ENCODE measurements at regions not wholly inside any gene's neighbourhood (a gene's known extent, or its start where the extent isn't known, plus 50 kb on each side); places are given as distances from the start of the nearest gene placed in this dataset.

GRCh38 chr13:85230691-85231093 lies 568.5 kb downstream of the SLITRK6 start:
- H4K20me1 ChIP-seq (ENCODE audit: control insufficient read depth, insufficient read depth, low read length, poor library complexity, severe bottlenecking): no peaks in the 10 kb centered on the region
- no peak for DNase-seq

GRCh38 chr13:85228692-85229091 lies 570.5 kb downstream of the SLITRK6 start:
- no peak overlapping the region for H3K4me3 Mint-ChIP-seq
- TF ChIP-seq EZH2 (IDR thresholded peaks at IDR 0.05; ENCODE audit: borderline replicate concordance, insufficient read depth, low read depth, low read length, poor library complexity, severe bottlenecking) (no peak), CTCF (IDR thresholded peaks at IDR 0.05) (no peak)
- no peak overlapping the region for H3K4me2 ChIP-seq (replicated peaks; ENCODE audit: low read depth, low read length, poor library complexity, severe bottlenecking)
- ATAC-seq (ENCODE audit: low read depth): no peak
- H3K27me3 Mint-ChIP-seq: no peaks in the 10 kb centered on the region
- H3K9me3 Mint-ChIP-seq (ENCODE audit: insufficient read depth): peaks cover 2% of the 10 kb centered on the region
- DNase-seq: no peak
- POLR2A ChIA-PET: no interaction called here
- no peak overlapping the region for H3K9ac ChIP-seq (ENCODE audit: low read length)
- peaks cover 0 to 2% (median 0%) of the 10 kb centered on the region in 3 donors for H3K9me3 ChIP-seq (ENCODE audit: control extremely low read depth in 1 of 3, control insufficient read depth in 2 of 3, insufficient read depth in 1 of 3, low read length in 2 of 3)
- H3K79me2 ChIP-seq (ENCODE audit: control insufficient read depth, insufficient read depth, low read length): no peaks in the 10 kb centered on the region
- H2AFZ ChIP-seq (ENCODE audit: insufficient read depth, low read depth, low read length, poor library complexity, severe bottlenecking): no peak overlapping the region
- no peaks in the 10 kb centered on the region for H3K27me3 ChIP-seq (replicated peaks in 1 of 4; ENCODE audit: control extremely low read depth in 1 of 4, control insufficient read depth in 3 of 4, insufficient read depth in 4 of 4, low read length in 3 of 4)
- no peaks in the 10 kb centered on the region for H4K20me1 ChIP-seq (ENCODE audit: control insufficient read depth, insufficient read depth, low read length, poor library complexity, severe bottlenecking)
- H3K4me1 ChIP-seq (ENCODE audit: control insufficient read depth in 2 of 2, insufficient read depth in 2 of 2, low read length in 2 of 2): no peaks in the 10 kb centered on the region
- CTCF ChIA-PET: no interaction called here
- intact Hi-C loops (cut with micrococcal nuclease): no loop called here
- no CpG with 5 or more reads among the region's 2 CpGs for WGBS (ENCODE audit: insufficient coverage)
- no peak overlapping the region for H3K4me3 ChIP-seq (ENCODE audit: control extremely low read depth in 1 of 5, extremely low read depth in 1 of 5, insufficient read depth in 1 of 5, low read depth in 2 of 5, low read length in 4 of 5)
- no peaks in the 10 kb centered on the region for H3K36me3 ChIP-seq (replicated peaks in 1 of 2; ENCODE audit: control extremely low read depth in 1 of 2, control insufficient read depth in 1 of 2, extremely low read depth in 1 of 2, insufficient read depth in 2 of 2, low read length in 1 of 2)
- no peak overlapping the region for H3K27ac ChIP-seq (ENCODE audit: low read length in 2 of 2)
- no peaks in the 10 kb centered on the region for H3K4me1 Mint-ChIP-seq
- H3K27ac Mint-ChIP-seq: no peak overlapping the region

More at GRCh38 chr13:85230691-85231093, 568.5 kb downstream of the SLITRK6 start:
- Mint-ChIP-seq H3K27ac (no peak overlapping the region), H3K27me3 (no peaks in the 10 kb centered on the region), H3K4me1 (no peaks in the 10 kb centered on the region), H3K9me3 (ENCODE audit: insufficient read depth) (peaks cover 2% of the 10 kb centered on the region), H3K4me3 (no peak overlapping the region)
- H3K4me3 ChIP-seq (ENCODE audit: control extremely low read depth in 1 of 5, extremely low read depth in 1 of 5, insufficient read depth in 1 of 5, low read depth in 2 of 5, low read length in 4 of 5): no peak overlapping the region
- TF ChIP-seq CTCF (IDR thresholded peaks at IDR 0.05) (no peak), EZH2 (IDR thresholded peaks at IDR 0.05; ENCODE audit: borderline replicate concordance, insufficient read depth, low read depth, low read length, poor library complexity, severe bottlenecking) (no peak)
- no peaks in the 10 kb centered on the region for H3K27me3 ChIP-seq (replicated peaks in 1 of 4; ENCODE audit: control extremely low read depth in 1 of 4, control insufficient read depth in 3 of 4, insufficient read depth in 4 of 4, low read length in 3 of 4)
- no peaks in the 10 kb centered on the region for H3K79me2 ChIP-seq (ENCODE audit: control insufficient read depth, insufficient read depth, low read length)
- intact Hi-C loops (cut with micrococcal nuclease): no loop called here
- no peak overlapping the region for H3K9ac ChIP-seq (ENCODE audit: low read length)
- no peaks in the 10 kb centered on the region for H3K4me1 ChIP-seq (ENCODE audit: control insufficient read depth in 2 of 2, insufficient read depth in 2 of 2, low read length in 2 of 2)
- peaks cover 0 to 2% (median 0%) of the 10 kb centered on the region in 3 donors for H3K9me3 ChIP-seq (ENCODE audit: control extremely low read depth in 1 of 3, control insufficient read depth in 2 of 3, insufficient read depth in 1 of 3, low read length in 2 of 3)
- no peak for ATAC-seq (ENCODE audit: low read depth)
- ChIA-PET CTCF (no interaction called here), POLR2A (no interaction called here)
- no peak overlapping the region for H2AFZ ChIP-seq (ENCODE audit: insufficient read depth, low read depth, low read length, poor library complexity, severe bottlenecking)
- H3K27ac ChIP-seq (ENCODE audit: low read length in 2 of 2): no peak overlapping the region
- no peaks in the 10 kb centered on the region for H3K36me3 ChIP-seq (replicated peaks in 1 of 2; ENCODE audit: control extremely low read depth in 1 of 2, control insufficient read depth in 1 of 2, extremely low read depth in 1 of 2, insufficient read depth in 2 of 2, low read length in 1 of 2)
- WGBS (ENCODE audit: insufficient coverage): no CpG with 5 or more reads among the region's 4 CpGs
- H3K4me2 ChIP-seq (replicated peaks; ENCODE audit: low read depth, low read length, poor library complexity, severe bottlenecking): no peak overlapping the region

Data from B cell (primary cell).